IPS-20b (cell line): ENCODE measurements at regions not wholly inside any gene's neighbourhood (a gene's known extent, or its start where the extent isn't known, plus 50 kb on each side); places are given as distances from the start of the nearest gene placed in this dataset.

Source experiments
- H3K27ac ChIP-seq: one replicate; pipeline ENCODE4 v1.5.1; 2013; ENCODE audit warnings: low read length
- H3K27me3 ChIP-seq: 2 replicates; pipeline ENCODE4 v1.6.1; 2013; ENCODE audit warnings: mild to moderate bottlenecking, low read length, inconsistent platforms; ENCODE audit not compliant: insufficient read depth
- H3K36me3 ChIP-seq: 2 replicates; pipeline ENCODE4 v1.6.1; 2013; ENCODE audit warnings: low read depth, mild to moderate bottlenecking, inconsistent platforms, low read length, moderate library complexity; ENCODE audit not compliant: insufficient read depth
- H3K4me1 ChIP-seq: 2 replicates; pipeline ENCODE4 v1.6.1; 2013; ENCODE audit warnings: mild to moderate bottlenecking, control low read depth, inconsistent platforms, low read length, moderate library complexity; ENCODE audit not compliant: insufficient read depth
- H3K4me3 ChIP-seq: 2 replicates; pipeline ENCODE4 v1.5.1; 2013; ENCODE audit warnings: mild to moderate bottlenecking, low read length, inconsistent platforms
- H3K9ac ChIP-seq: 2 replicates; pipeline ENCODE4 v1.6.1; 2013; ENCODE audit warnings: low read depth, mild to moderate bottlenecking, inconsistent platforms, low read length, moderate library complexity
- H3K9me3 ChIP-seq: 2 replicates; pipeline ENCODE4 v1.6.1; 2013; ENCODE audit warnings: mild to moderate bottlenecking, low read depth, low read length, inconsistent platforms; ENCODE audit not compliant: insufficient read depth

GRCh38 chr9:19651681-19652080, 137.2 kb downstream of the SLC24A2 start:
- Histone ChIP-seq H3K9me3 (no peaks in the 10 kb centered on the region), H3K27me3 (no peaks in the 10 kb centered on the region), H3K36me3 (no peaks in the 10 kb centered on the region), H3K27ac (no peak overlapping the region), H3K9ac (no peak overlapping the region), H3K4me3 (no peak overlapping the region), H3K4me1 (peaks cover 4% of the 10 kb centered on the region; the same call in 1 of the 2 replicates)

GRCh38 chr9:19650312-19650711, 138.5 kb downstream of the SLC24A2 start:
- Histone ChIP-seq H3K36me3 (no peaks in the 10 kb centered on the region), H3K4me1 (no peaks in the 10 kb centered on the region), H3K4me3 (no peak overlapping the region), H3K9me3 (no peaks in the 10 kb centered on the region), H3K27ac (no peak overlapping the region), H3K9ac (no peak overlapping the region), H3K27me3 (no peaks in the 10 kb centered on the region)

- H3K27ac ChIP-seq: no peak overlapping the region
- no peaks in the 10 kb centered on the region for H3K27me3 ChIP-seq
- no peak overlapping the region for H3K4me3 ChIP-seq
- no peak overlapping the region for H3K9ac ChIP-seq
- H3K36me3 ChIP-seq: no peaks in the 10 kb centered on the region
- H3K4me1 ChIP-seq: no peaks in the 10 kb centered on the region
- no peaks in the 10 kb centered on the region for H3K9me3 ChIP-seq
Observed at GRCh38 chr9:19649336-19650041, 139.3 kb downstream of the SLC24A2 start.

- no peaks in the 10 kb centered on the region for H3K27me3 ChIP-seq
- no peaks in the 10 kb centered on the region for H3K4me1 ChIP-seq
- H3K9me3 ChIP-seq: no peaks in the 10 kb centered on the region
- H3K36me3 ChIP-seq: no peaks in the 10 kb centered on the region
- H3K9ac ChIP-seq: no peak overlapping the region
- H3K27ac ChIP-seq: no peak overlapping the region
- no peak overlapping the region for H3K4me3 ChIP-seq
Observed at GRCh38 chr9:19648672-19649071, 140.2 kb downstream of the SLC24A2 start.

- H3K4me3 ChIP-seq: no peak overlapping the region
- H3K9me3 ChIP-seq: no peaks in the 10 kb centered on the region
Observed at GRCh38 chr9:19643875-19644274, 145.0 kb downstream of the SLC24A2 start.

GRCh38 chr9:19642256-19642655, 146.6 kb downstream of the SLC24A2 start:
- no peak overlapping the region for H3K4me3 ChIP-seq
- H3K27me3 ChIP-seq: no peaks in the 10 kb centered on the region
- no peaks in the 10 kb centered on the region for H3K9me3 ChIP-seq
- no peaks in the 10 kb centered on the region for H3K36me3 ChIP-seq
- H3K9ac ChIP-seq: no peak overlapping the region
- H3K27ac ChIP-seq: no peak overlapping the region
- no peaks in the 10 kb centered on the region for H3K4me1 ChIP-seq

More at GRCh38 chr9:19643875-19644274, 145.0 kb downstream of the SLC24A2 start:
- Histone ChIP-seq H3K27ac (no peak overlapping the region), H3K27me3 (no peaks in the 10 kb centered on the region), H3K4me1 (no peaks in the 10 kb centered on the region), H3K36me3 (no peaks in the 10 kb centered on the region), H3K9ac (no peak overlapping the region)

- no peak overlapping the region for H3K9ac ChIP-seq
Observed at GRCh38 chr9:19641046-19641445, 147.8 kb downstream of the SLC24A2 start.

GRCh38 chr9:19640014-19640413, 148.8 kb downstream of the SLC24A2 start:
- H3K27ac ChIP-seq: no peak overlapping the region
- H3K9ac ChIP-seq: no peak overlapping the region
- no peaks in the 10 kb centered on the region for H3K9me3 ChIP-seq
- no peak overlapping the region for H3K4me3 ChIP-seq
- H3K27me3 ChIP-seq: no peaks in the 10 kb centered on the region
- no peaks in the 10 kb centered on the region for H3K36me3 ChIP-seq
- H3K4me1 ChIP-seq: no peaks in the 10 kb centered on the region

More at GRCh38 chr9:19641046-19641445, 147.8 kb downstream of the SLC24A2 start:
- Histone ChIP-seq H3K27ac (no peak overlapping the region), H3K9me3 (no peaks in the 10 kb centered on the region), H3K4me3 (no peak overlapping the region), H3K27me3 (no peaks in the 10 kb centered on the region), H3K4me1 (no peaks in the 10 kb centered on the region), H3K36me3 (no peaks in the 10 kb centered on the region)

- H3K9me3 ChIP-seq: no peaks in the 10 kb centered on the region
- no peak overlapping the region for H3K9ac ChIP-seq
- H3K36me3 ChIP-seq: no peaks in the 10 kb centered on the region
- H3K4me1 ChIP-seq: no peaks in the 10 kb centered on the region
- H3K4me3 ChIP-seq: no peak overlapping the region
- no peak overlapping the region for H3K27ac ChIP-seq
- H3K27me3 ChIP-seq: no peaks in the 10 kb centered on the region
Observed at GRCh38 chr9:19637084-19637483, 151.8 kb downstream of the SLC24A2 start.

- Histone ChIP-seq H3K9me3 (no peaks in the 10 kb centered on the region), H3K4me3 (no peak overlapping the region), H3K27me3 (no peaks in the 10 kb centered on the region), H3K9ac (no peak overlapping the region), H3K4me1 (no peaks in the 10 kb centered on the region), H3K36me3 (no peaks in the 10 kb centered on the region), H3K27ac (no peak overlapping the region)
Observed at GRCh38 chr9:19634881-19635280, 154.0 kb downstream of the SLC24A2 start.

GRCh38 chr9:19631181-19631580, 157.7 kb downstream of the SLC24A2 start:
- no peaks in the 10 kb centered on the region for H3K36me3 ChIP-seq
- H3K9me3 ChIP-seq: no peaks in the 10 kb centered on the region
- H3K9ac ChIP-seq: no peak overlapping the region
- no peaks in the 10 kb centered on the region for H3K4me1 ChIP-seq
- H3K4me3 ChIP-seq: no peak overlapping the region
- no peaks in the 10 kb centered on the region for H3K27me3 ChIP-seq
- no peak overlapping the region for H3K27ac ChIP-seq

GRCh38 chr9:19630760-19631159, 158.1 kb downstream of the SLC24A2 start:
- H3K4me1 ChIP-seq: no peaks in the 10 kb centered on the region
- H3K4me3 ChIP-seq: no peak overlapping the region
- H3K9me3 ChIP-seq: no peaks in the 10 kb centered on the region
- H3K27me3 ChIP-seq: no peaks in the 10 kb centered on the region
- H3K27ac ChIP-seq: no peak overlapping the region
- H3K9ac ChIP-seq: no peak overlapping the region
- H3K36me3 ChIP-seq: no peaks in the 10 kb centered on the region
